Natural killer cell (primary cell): ENCODE measurements at regions not wholly inside any gene's neighbourhood (a gene's known extent, or its start where the extent isn't known, plus 50 kb on each side); places are given as distances from the start of the nearest gene placed in this dataset.

Experiments used
- ATAC-seq, 3 donors: fragments of 150-1000 bp in 2 of 3; fragments of 200-7000 bp in 1 of 3; cut with Tn5 transposase; 1 replicate in 1 of 3; 2 replicates in 2 of 3; pipeline ENCODE4 v1.10.0; 2021; ENCODE audit warnings: mild to moderate bottlenecking in 2 of 3, moderate library complexity in 2 of 3
- DNase-seq, 2 donors: peaks; one replicate each; pipeline versions ENCODE4 v3.0.0 to v3.0.0-alpha.2; 2013 to 2021; ENCODE audit warnings: mixed read lengths in 1 of 2
- H3K27ac ChIP-seq: one replicate; pipeline ENCODE4 v1.5.1; 2013; ENCODE audit warnings: mild to moderate bottlenecking, low read length
- H3K27me3 ChIP-seq: one replicate; pipeline ENCODE4 v1.6.1; 2013; ENCODE audit warnings: low read length; ENCODE audit not compliant: control insufficient read depth, insufficient read depth
- H3K36me3 ChIP-seq: one replicate; pipeline ENCODE4 v1.6.1; 2013; ENCODE audit warnings: low read length; ENCODE audit not compliant: control insufficient read depth, insufficient read depth
- H3K4me1 ChIP-seq: one replicate; pipeline ENCODE4 v1.6.1; 2013; ENCODE audit warnings: low read length; ENCODE audit not compliant: control insufficient read depth, insufficient read depth
- H3K4me3 ChIP-seq: one replicate; pipeline ENCODE4 v1.5.1; 2013; ENCODE audit warnings: low read length
- H3K9me3 ChIP-seq: one replicate; pipeline ENCODE4 v1.6.1; 2013; ENCODE audit warnings: low read length; ENCODE audit not compliant: control insufficient read depth, insufficient read depth
- H3K27ac Mint-ChIP-seq, 2 donors: one replicate each; pipeline ENCODE4 v1.8.0; 2022; ENCODE audit warnings: mild to moderate bottlenecking in 2 of 2, mixed read lengths in 2 of 2, moderate library complexity in 1 of 2
- H3K27me3 Mint-ChIP-seq, 2 donors: one replicate each; pipeline ENCODE4 v1.8.0; 2022; ENCODE audit warnings: low read depth in 2 of 2, mixed read lengths in 2 of 2
- H3K36me3 Mint-ChIP-seq: one replicate; pipeline ENCODE4 v1.8.0; 2022; ENCODE audit warnings: mixed read lengths
- H3K4me1 Mint-ChIP-seq, 2 donors: one replicate each; pipeline ENCODE4 v1.8.0; 2022; ENCODE audit warnings: mixed read lengths in 2 of 2
- H3K4me3 Mint-ChIP-seq: one replicate; pipeline ENCODE4 v1.8.0; 2022; ENCODE audit warnings: mild to moderate bottlenecking, moderate library complexity, mixed read lengths
- H3K9me3 Mint-ChIP-seq, 2 donors: one replicate each; pipeline ENCODE4 v1.8.0; 2022; ENCODE audit warnings: mixed read lengths in 2 of 2
- WGBS: methylation state at CpG from one replicate; pipeline ENCODE4 v1.1.7; 2013; ENCODE audit warnings: missing lambda C conversion rate; ENCODE audit not compliant: insufficient coverage; 5-methylcytosine and 5-hydroxymethylcytosine counted together
- intact Hi-C: fragments of 100-400 bp; cut with micrococcal nuclease; formaldehyde crosslinking; loops from one replicate; pipeline ENCODE4 v1.14.2; 2022
- TF ChIP-seq, protein P1 (sequence below): fragments of 200-600 bp; IDR thresholded peaks from one replicate; pipeline ENCODE4 v1.8.0; 2022; ENCODE audit warnings: antibody characterized with exemption

- no peak overlapping the region for H3K4me3 ChIP-seq
- no peaks in the 10 kb centered on the region for H3K9me3 ChIP-seq
- peak overlapping the region; percentile 29 for H3K4me3 Mint-ChIP-seq
- intact Hi-C loops: loop anchor here (5.0 kb wide), 1 partner anchor 57 kb away; no protein-coding TSS in a partner anchor
- no peak overlapping the region for H3K27ac Mint-ChIP-seq
- H3K4me1 ChIP-seq: peaks cover 27% of the 10 kb centered on the region
- H3K9me3 Mint-ChIP-seq: no peaks in the 10 kb centered on the region
- H3K27ac ChIP-seq: no peak overlapping the region
- no peaks in the 10 kb centered on the region for H3K36me3 Mint-ChIP-seq
- H3K4me1 Mint-ChIP-seq: peaks cover 29 to 34% of the 10 kb centered on the region in 2 donors
- ATAC-seq: no peak
- H3K27me3 Mint-ChIP-seq: peaks cover 43 to 69% of the 10 kb centered on the region in 2 donors
- peaks cover 6% of the 10 kb centered on the region for H3K27me3 ChIP-seq
- TF ChIP-seq, protein P1, sequence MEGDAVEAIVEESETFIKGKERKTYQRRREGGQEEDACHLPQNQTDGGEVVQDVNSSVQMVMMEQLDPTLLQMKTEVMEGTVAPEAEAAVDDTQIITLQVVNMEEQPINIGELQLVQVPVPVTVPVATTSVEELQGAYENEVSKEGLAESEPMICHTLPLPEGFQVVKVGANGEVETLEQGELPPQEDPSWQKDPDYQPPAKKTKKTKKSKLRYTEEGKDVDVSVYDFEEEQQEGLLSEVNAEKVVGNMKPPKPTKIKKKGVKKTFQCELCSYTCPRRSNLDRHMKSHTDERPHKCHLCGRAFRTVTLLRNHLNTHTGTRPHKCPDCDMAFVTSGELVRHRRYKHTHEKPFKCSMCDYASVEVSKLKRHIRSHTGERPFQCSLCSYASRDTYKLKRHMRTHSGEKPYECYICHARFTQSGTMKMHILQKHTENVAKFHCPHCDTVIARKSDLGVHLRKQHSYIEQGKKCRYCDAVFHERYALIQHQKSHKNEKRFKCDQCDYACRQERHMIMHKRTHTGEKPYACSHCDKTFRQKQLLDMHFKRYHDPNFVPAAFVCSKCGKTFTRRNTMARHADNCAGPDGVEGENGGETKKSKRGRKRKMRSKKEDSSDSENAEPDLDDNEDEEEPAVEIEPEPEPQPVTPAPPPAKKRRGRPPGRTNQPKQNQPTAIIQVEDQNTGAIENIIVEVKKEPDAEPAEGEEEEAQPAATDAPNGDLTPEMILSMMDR: no peak
- no peak for DNase-seq
- no peaks in the 10 kb centered on the region for H3K36me3 ChIP-seq
Observed at GRCh38 chr17:56739376-56739775, 94.3 kb downstream of the C17orf67 start.

- peaks cover 29 to 34% of the 10 kb centered on the region in 2 donors for H3K4me1 Mint-ChIP-seq
- no peaks in the 10 kb centered on the region for H3K9me3 Mint-ChIP-seq
- Histone ChIP-seq H3K27ac (no peak overlapping the region), H3K9me3 (no peaks in the 10 kb centered on the region), H3K27me3 (peaks cover 6% of the 10 kb centered on the region), H3K4me1 (peaks cover 27% of the 10 kb centered on the region), H3K4me3 (no peak overlapping the region), H3K36me3 (no peaks in the 10 kb centered on the region)
- intact Hi-C loops: loop anchor here (5.0 kb wide), 1 partner anchor 57 kb away; no protein-coding TSS in a partner anchor
- WGBS: 88% methylated on average over 6 of the region's 6 CpGs
- H3K4me3 Mint-ChIP-seq: no peak overlapping the region
- ATAC-seq (no peak), DNase-seq (no peak)
- peaks cover 43 to 66% of the 10 kb centered on the region in 2 donors for H3K27me3 Mint-ChIP-seq
- H3K36me3 Mint-ChIP-seq: no peaks in the 10 kb centered on the region
- H3K27ac Mint-ChIP-seq: no peak overlapping the region
- TF ChIP-seq, protein P1: no peak
Observed at GRCh38 chr17:56739776-56740175, 93.9 kb downstream of the C17orf67 start.

- Histone ChIP-seq H3K27ac (no peak overlapping the region), H3K4me3 (no peak overlapping the region), H3K4me1 (peaks cover 27% of the 10 kb centered on the region), H3K27me3 (peaks cover 6% of the 10 kb centered on the region), H3K9me3 (no peaks in the 10 kb centered on the region), H3K36me3 (no peaks in the 10 kb centered on the region)
- Mint-ChIP-seq H3K4me1 (peaks cover 29 to 34% of the 10 kb centered on the region in 2 donors), H3K36me3 (no peaks in the 10 kb centered on the region), H3K9me3 (no peaks in the 10 kb centered on the region), H3K27me3 (peaks cover 38 to 59% of the 10 kb centered on the region in 2 donors), H3K4me3 (no peak overlapping the region), H3K27ac (no peak overlapping the region)
- 100% methylated on average over 2 of the region's 3 CpGs for WGBS
- DNase-seq: no peak
- TF ChIP-seq, protein P1: no peak
- intact Hi-C loops: no loop called here
- ATAC-seq: no peak
Observed at GRCh38 chr17:56740481-56740880, 93.2 kb downstream of the C17orf67 start.
